Liver (tissue), 3 donors: ENCODE measurements at regions not wholly inside any gene's neighbourhood (a gene's known extent, or its start where the extent isn't known, plus 50 kb on each side); places are given as distances from the start of the nearest gene placed in this dataset.

ENCODE experiments used
- FOXA1 ChIP-seq: IDR thresholded peaks from 2 replicates; pipeline ENCODE4 v1.6.1; 2016; ENCODE audit warnings: antibody characterized with exemption
- GABPA ChIP-seq, 2 donors: IDR thresholded peaks in 1 of 2; conservative IDR thresholded peaks in 1 of 2; 2 replicates each; pipeline ENCODE4 v1.6.1; 2016; ENCODE audit warnings: antibody characterized with exemption in 2 of 2, mild to moderate bottlenecking in 1 of 2, moderate library complexity in 1 of 2
- RAD21 ChIP-seq, 2 donors: IDR thresholded peaks; 2 replicates each; pipeline ENCODE4 v1.6.1; 2016; ENCODE audit warnings: antibody characterized with exemption in 2 of 2, mild to moderate bottlenecking in 2 of 2
- SP1 ChIP-seq: IDR thresholded peaks from 2 replicates; pipeline ENCODE4 v1.6.1; 2018; ENCODE audit warnings: antibody characterized with exemption, mild to moderate bottlenecking
- TAF1 ChIP-seq: conservative IDR thresholded peaks from 2 replicates; pipeline ENCODE4 v1.6.1; 2016; ENCODE audit warnings: antibody characterized with exemption, mild to moderate bottlenecking
- YY1 ChIP-seq: IDR thresholded peaks from 2 replicates; pipeline ENCODE4 v1.6.1; 2016; ENCODE audit warnings: antibody characterized with exemption, mild to moderate bottlenecking
- TF ChIP-seq, protein P1 (sequence below): fragments of 150-350 bp; IDR thresholded peaks from 2 replicates; pipeline ENCODE4 v1.5.1; 2017; ENCODE audit warnings: improper control_type of control experiment, low read depth, low read length; ENCODE audit not compliant: missing input control
- TF ChIP-seq, protein P2 (sequence below): IDR thresholded peaks from 2 replicates; pipeline ENCODE4 v1.6.1; 2016; ENCODE audit warnings: antibody characterized with exemption
- TF ChIP-seq, protein P3 (sequence below): IDR thresholded peaks from 2 replicates; pipeline ENCODE4 v1.6.1; 2016; ENCODE audit warnings: antibody characterized with exemption
- donor health status: healthy.
- donor health status: healthy.

DNA sequence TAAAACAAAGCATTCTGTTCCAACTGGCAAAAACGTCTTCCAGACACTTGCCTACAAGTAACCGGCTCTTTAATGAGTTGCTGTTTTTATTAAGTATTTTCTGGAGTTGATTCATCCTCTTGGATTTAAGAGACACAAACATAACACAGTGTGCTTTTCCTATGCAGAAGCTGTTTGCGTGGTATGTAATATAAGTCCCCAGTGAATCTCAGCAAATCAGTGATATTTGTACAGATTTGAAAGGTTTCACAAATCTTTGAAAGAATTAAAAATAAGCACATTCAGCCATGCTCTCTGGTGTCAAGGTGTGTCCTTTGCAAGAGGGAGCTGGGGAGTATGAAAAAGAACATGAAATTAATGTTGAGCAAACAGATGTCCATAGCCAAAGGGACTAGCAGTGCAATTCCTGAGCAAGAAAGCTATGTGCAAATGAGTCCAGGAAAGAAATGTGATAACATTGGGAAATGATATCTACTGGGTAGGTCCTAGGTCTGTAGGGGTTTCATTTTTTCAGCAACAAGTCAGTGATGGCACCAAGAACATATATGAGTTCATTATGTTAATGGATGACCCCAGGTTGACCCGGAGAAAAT lies 170.1 kb upstream of the PHACTR1 start:
- TF ChIP-seq, protein P1, sequence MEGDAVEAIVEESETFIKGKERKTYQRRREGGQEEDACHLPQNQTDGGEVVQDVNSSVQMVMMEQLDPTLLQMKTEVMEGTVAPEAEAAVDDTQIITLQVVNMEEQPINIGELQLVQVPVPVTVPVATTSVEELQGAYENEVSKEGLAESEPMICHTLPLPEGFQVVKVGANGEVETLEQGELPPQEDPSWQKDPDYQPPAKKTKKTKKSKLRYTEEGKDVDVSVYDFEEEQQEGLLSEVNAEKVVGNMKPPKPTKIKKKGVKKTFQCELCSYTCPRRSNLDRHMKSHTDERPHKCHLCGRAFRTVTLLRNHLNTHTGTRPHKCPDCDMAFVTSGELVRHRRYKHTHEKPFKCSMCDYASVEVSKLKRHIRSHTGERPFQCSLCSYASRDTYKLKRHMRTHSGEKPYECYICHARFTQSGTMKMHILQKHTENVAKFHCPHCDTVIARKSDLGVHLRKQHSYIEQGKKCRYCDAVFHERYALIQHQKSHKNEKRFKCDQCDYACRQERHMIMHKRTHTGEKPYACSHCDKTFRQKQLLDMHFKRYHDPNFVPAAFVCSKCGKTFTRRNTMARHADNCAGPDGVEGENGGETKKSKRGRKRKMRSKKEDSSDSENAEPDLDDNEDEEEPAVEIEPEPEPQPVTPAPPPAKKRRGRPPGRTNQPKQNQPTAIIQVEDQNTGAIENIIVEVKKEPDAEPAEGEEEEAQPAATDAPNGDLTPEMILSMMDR: no peak
- TF ChIP-seq, protein P2, sequence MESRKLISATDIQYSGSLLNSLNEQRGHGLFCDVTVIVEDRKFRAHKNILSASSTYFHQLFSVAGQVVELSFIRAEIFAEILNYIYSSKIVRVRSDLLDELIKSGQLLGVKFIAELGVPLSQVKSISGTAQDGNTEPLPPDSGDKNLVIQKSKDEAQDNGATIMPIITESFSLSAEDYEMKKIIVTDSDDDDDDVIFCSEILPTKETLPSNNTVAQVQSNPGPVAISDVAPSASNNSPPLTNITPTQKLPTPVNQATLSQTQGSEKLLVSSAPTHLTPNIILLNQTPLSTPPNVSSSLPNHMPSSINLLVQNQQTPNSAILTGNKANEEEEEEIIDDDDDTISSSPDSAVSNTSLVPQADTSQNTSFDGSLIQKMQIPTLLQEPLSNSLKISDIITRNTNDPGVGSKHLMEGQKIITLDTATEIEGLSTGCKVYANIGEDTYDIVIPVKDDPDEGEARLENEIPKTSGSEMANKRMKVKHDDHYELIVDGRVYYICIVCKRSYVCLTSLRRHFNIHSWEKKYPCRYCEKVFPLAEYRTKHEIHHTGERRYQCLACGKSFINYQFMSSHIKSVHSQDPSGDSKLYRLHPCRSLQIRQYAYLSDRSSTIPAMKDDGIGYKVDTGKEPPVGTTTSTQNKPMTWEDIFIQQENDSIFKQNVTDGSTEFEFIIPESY: no peak
- TF ChIP-seq, protein P3, sequence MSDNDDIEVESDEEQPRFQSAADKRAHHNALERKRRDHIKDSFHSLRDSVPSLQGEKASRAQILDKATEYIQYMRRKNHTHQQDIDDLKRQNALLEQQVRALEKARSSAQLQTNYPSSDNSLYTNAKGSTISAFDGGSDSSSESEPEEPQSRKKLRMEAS: no peak
- TF ChIP-seq TAF1 (no peak), SP1 (no peak), FOXA1 (no peak), YY1 (no peak), RAD21 (IDR thresholded peaks at IDR 0.05) (no peak), GABPA (IDR thresholded peaks at IDR 0.05 in 1 of 2, conservative IDR thresholded peaks at IDR 0.05 in 1 of 2) (no peak)
